ENCODE measurements at regions not wholly inside any gene's neighbourhood (a gene's known extent, or its start where the extent isn't known, plus 50 kb on each side); places are given as distances from the start of the nearest gene placed in this dataset.
"Not testable (repeated sequence)": the region's sequence is repeated elsewhere in the genome, so short reads cannot be mapped to it uniquely, and the experiment has no call there.

GRCh38 chr7:91407942-91408341 is 143.7 kb downstream of the FZD1 start:
- no peak for DNase-seq

DNA sequence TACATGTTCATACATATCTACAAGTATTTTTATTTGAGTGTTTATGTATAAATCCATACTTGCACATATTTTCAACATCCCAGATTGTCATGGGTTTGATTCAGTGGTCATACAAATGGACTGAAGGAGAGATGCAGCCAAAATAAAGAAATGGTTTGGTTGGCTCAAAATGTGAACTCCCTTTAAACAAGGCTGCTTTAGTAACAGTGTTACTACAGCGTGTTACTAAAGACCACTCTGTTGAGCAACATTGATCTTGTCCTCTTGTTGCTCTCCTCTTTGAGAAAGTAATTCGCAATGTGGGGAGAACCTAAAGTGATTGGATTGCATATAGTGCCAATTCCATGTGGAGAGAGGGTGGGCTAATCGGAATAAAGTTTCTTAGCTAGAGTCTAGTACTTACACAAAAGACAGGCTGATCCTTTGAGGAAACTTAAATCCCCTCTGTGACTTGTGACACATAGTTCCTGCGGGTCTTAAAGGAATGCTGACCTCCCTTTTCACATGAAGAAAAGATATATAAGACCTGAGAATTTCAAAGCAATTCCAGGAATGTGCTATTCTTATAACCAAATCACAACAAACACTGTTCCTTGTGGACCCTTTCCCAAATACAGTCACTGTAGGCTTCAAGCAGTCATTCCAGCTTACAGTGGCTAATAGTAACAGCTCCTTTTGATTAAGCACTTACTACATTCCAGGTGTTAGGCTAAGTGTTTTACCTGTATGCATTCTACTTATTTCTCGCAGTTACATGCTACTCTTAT is 144.3 kb downstream of the FZD1 start:
- peak; percentile 34 for DNase-seq

GRCh38 chr7:91411060-91411459 is 146.8 kb downstream of the FZD1 start:
- no peak for DNase-seq

- DNase-seq: no peak
Observed at GRCh38 chr7:91412298-91412697, 148.1 kb downstream of the FZD1 start.

DNA sequence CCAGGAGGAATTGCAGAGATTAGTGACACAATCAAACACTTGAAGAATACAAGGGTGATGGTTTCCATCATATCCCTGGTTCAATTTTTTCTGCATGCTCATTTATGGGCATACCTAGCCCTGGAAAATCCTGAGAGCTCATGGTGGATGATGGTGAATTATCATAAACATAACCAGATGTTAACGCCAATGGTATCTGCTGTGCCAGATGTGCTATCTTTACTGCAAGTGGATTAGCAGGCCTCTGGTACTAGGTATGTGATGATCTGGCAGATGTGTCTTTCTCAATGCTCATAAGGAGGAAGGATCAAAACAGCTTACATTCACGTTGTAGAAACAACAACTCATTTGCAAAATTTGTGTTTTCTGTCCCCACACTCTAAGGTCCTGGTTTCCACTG is 150.5 kb downstream of the FZD1 start:
- no peak for DNase-seq

DNA sequence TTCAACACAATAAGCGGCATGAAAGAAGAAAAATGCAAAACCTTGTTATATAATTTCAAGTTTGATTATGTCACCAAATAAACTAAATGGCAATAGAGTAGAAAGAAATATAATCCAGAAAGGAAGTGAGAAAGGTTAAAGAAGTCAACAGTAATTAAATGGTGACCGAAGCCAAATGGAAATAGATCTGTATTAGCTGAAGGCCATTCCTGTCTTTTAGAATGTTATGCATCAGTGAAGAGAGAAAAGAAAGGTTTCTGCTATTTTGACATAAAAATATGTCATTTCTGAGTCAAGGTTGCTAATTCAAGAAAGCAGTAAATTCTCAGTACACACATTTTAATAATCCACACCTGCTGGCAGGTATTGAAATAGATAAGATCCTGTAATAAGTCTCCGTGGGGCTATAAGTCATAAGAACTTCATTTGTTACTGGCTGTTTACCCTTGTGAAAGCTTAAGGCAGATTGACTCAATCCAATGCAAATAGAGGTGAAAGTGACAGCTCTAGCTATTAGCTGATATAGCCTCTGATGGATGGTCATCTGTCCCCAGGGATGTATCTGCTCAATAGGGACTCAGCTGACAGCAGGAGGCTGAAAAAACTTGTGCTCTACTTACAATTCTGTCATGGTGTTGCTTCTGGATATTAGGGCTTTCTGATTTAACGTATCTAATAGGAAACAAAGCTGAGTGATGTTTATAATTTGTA is 152.1 kb downstream of the FZD1 start:
- DNase-seq: no peak

DNA sequence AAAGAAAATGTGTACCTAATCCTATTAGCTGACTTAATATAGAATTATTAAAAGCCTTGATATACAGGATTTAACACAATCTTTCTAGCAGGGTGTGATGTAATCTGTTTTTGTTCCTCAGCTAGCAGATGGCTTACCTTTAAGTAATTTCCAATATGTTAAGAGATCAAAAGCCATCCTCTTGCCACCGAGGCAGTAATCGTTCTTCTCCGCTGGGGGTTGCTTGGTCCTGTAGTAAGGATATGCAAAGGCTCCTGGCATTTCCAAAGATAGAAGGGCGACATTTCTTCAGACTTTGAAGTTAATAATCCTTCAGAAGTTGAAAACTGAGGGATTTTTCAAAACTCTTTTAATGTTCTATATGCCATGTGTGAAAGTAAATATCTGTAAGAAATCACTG is 156.4 kb downstream of the FZD1 start:
- DNase-seq: no peak

DNA sequence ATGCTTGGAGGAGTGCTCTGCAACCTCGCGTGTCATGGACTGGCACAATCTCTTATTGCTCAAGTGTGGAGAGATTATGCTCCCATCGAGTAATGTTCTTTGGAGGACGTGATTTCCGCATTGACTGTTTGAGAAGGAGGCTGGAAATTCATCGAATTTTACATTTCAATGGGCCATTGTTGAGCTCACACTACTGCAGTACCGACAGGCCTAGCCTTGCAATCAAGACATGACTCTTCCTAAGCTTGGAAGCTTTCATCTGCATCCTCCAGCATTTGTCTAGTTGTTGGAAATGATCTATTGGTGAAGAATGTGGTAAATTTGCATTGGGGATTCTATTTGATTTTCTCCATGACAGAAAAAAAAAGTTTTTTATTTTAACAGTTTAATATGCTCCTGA is 156.8 kb downstream of the FZD1 start:
- no peak for DNase-seq

DNA sequence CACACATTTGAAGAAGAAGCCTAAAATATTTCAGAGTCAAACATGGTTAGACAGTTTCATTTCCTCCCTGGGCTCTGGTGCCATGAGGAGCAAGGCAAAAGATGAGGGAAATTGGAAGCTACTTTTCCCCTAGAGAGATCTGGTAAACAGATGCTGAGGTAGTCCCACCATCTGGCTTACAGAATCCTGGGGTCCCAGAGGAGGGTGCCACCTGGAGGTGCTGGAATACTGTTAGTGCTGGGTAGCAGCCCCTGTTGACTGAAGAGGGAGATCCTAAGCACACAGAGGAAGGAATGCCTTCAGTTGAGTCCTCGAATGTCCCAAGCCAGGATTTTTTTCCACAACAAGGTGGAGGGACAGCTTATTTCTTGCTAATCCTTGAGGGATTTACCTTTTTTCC is 160.1 kb downstream of the FZD1 start:
- DNase-seq: no peak

GRCh38 chr7:91425149-91425548 is 160.9 kb downstream of the FZD1 start:
- no peak for DNase-seq

DNA sequence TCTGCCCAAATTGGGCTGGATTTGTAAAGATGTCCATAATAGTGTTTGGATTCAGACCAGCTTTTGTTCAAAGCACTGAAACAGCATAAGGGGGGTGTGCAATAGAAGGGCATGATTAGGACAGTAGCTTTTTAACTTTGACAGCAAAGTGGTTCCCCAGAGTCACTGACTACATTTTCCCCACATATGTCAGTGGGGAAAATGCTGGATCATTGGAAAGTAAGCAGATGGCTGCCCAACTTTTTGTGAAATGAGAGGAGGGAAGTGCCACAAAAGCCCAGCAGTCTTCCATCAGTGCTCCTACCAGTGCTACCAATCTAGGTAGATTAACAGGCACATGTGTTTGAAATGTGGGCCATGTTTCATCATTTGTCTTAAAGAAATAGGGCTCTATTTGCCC is 162.8 kb downstream of the FZD1 start:
- DNase-seq: no peak

- DNase-seq: peak; percentile 30
Observed at GRCh38 chr7:91431601-91432000, 167.4 kb downstream of the FZD1 start.

GRCh38 chr7:91434836-91435235 is 170.6 kb downstream of the FZD1 start:
- DNase-seq: peak; percentile 79

GRCh38 chr7:91435381-91436059 is 171.3 kb downstream of the FZD1 start:
- peak; percentile 58 for DNase-seq

- no peak for DNase-seq
Observed at GRCh38 chr7:91436655-91437054, 172.4 kb downstream of the FZD1 start.

DNA sequence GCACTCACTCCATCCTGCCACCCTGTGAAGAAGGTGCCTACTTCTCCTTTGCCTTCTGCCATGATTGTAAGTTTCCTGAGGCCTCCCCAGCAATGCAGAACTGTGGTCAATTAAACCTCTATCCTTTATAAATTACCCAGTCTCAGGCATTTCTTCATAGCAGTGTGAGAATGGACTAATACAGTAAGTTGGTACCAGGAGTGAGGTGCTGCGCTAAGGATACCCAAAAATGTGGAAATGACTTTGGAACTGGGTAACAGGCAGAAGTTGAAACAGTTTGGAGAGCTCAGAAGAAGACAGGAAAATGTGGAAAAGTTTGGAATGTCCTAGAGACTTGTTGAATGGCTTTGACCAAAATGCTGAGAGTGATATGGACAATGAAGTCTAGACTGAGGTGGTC is 176.0 kb downstream of the FZD1 start:
- not testable (repeated sequence) for DNase-seq

DNA sequence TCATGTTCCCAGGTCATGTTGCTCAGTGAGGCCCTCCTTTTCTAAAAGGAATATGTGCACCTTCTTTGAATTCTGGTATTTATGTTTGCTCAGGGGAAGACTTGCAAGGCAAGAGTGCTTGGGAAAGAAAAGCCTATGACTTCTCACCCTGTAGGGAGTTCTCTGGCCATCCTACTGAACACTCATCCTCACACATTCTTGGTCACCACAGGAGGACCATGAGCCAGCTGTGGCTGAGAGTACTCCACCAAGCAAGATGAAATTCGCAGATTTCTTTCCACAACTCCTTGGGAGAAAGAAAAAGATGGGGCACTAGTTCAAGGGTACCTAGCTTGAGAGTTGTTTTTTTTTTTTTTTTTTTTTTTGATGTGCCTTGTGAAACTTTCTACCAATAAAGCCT is 179.6 kb downstream of the FZD1 start:
- no peak for DNase-seq

DNA sequence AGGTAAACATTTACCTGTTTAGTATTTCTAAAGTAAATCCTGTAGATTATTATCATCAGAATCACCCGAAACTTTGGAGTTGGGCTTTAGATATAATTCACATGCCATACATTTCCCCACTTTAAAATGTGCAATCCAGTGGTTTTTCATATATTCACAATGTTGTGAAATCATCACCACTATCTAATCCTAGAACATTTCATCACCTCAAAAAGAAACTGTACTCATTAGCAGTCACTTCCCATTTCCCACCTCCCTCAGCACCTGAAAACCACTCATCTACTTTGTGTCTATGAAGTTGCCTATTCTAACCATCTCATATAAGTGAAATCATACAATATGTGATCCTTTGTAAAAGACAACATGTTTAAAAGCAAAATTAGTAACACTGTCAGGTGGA is 182.6 kb downstream of the FZD1 start:
- DNase-seq: no peak

GRCh38 chr7:91455411-91455810 is 191.2 kb downstream of the FZD1 start:
- DNase-seq: no peak

DNA sequence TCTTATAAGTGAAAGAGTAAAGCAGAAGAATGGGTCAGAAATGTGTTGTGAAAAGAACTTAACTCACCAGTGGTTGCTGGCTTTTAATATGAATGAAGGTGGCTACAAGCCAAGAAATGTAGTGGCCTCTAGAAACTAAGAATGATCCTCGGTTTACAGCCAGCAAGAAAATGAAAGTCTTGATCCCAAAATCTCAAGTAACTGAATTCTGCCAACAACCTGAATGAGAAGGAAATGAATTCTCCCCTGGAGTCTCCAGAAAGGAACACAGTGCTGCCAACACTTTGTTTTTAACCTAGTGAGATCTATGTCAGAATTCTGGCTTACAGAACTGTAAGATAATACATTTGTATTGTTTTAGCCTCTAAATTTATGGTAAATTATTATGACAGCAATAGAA is 193.0 kb downstream of the FZD1 start:
- no peak for DNase-seq

GRCh38 chr7:91459539-91459938 is 195.3 kb downstream of the FZD1 start:
- no peak for DNase-seq

DNA sequence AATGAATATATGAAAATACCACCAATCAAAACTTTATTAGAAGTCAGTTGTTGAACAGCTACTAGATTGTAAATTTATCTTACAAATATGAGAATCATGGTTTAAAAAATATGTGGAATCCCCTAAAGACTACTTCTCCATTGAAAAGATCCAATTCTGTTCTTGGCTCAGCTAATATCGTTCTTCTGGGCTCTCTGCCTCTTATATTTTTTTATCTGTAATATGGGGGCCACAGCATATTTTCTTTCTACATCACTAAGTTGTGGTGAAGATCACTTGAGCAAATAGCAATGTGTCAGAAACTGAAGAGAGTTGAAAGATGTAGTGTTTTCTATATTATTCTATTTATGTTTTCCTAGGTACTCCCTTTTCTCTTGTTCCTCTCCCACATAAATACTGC is 198.1 kb downstream of the FZD1 start:
- DNase-seq: peak; percentile 26

DNA sequence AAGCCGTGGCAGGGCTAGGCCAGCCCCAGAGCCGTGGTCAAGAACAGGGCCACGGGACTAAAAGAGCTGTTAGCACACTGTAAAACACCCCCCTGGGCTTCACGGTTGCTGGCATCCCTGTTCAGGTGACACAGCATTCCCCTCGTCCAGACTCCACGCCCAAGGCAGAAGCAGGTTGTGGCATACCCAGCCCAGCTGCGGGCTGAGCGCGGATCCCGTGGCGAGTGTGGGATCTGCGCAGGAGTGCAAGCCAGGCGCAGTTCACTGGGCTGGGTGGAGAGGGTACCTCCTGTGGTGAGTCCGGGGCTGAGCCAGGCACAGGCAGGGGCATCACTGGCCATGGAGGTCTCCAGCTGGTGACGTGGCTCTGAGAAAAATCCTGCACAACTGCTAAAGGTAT is 199.1 kb downstream of the FZD1 start:
- no peak for DNase-seq

DNA sequence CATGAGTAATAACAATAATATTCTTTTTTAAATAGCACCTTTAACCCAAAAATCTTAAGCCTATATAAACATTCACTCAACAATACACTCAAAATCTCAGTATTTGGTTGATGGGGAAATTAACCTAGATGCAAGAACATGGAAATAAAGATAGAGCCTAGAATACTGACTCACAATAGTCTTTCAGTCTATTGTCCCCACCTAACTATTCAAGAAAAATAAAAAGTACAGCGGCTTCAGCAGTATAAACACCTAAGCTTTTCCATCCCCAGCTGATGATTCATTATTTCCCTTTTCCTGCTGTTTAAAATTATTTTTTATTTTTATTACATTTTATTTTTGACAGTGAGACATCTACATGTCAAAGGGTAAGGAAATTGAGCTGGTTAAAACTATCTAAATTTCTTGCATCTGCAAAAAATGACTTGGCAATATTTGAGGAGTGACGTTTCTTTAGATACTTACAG is 201.4 kb downstream of the FZD1 start:
- peak; percentile 29 for DNase-seq

Measured in fibroblast of skin of right biceps (primary cell).